GM19468 (cell line): ENCODE measurements at regions not wholly inside any gene's neighbourhood (a gene's known extent, or its start where the extent isn't known, plus 50 kb on each side); places are given as distances from the start of the nearest gene placed in this dataset.
"Not testable (repeated sequence)": the region's sequence is repeated elsewhere in the genome, so short reads cannot be mapped to it uniquely, and the experiment has no call there.

ENCODE experiments used
- ATAC-seq: cut with Tn5 transposase; IDR thresholded peaks from one replicate; pipeline ENCODE4 v1.9.1; 2021; ENCODE audit warnings: mild to moderate bottlenecking, moderate library complexity, moderate number of reproducible peaks; ENCODE audit not compliant: unreplicated experiment; ENCODE audit errors: extremely low read depth

GRCh38 chr6:50899306-50899870 is 80.7 kb downstream of the TFAP2B start:
- ATAC-seq: no peak

- no peak for ATAC-seq
These were observed 83.6 kb downstream of the TFAP2B start for GRCh38 chr6:50902260-50902659.

GRCh38 chr6:50905297-50905696 is 86.6 kb downstream of the TFAP2B start:
- no peak for ATAC-seq

- ATAC-seq: no peak
These were observed 88.9 kb downstream of the TFAP2B start for GRCh38 chr6:50907565-50907964.

GRCh38 chr6:50913105-50913770 is 94.6 kb downstream of the TFAP2B start:
- no peak for ATAC-seq

- not testable (repeated sequence) for ATAC-seq
These were observed 102.7 kb downstream of the TFAP2B start for GRCh38 chr6:50921378-50921777.

GRCh38 chr6:50921968-50922367 is 103.3 kb downstream of the TFAP2B start:
- ATAC-seq: no peak

GRCh38 chr6:50922579-50923525 is 104.2 kb downstream of the TFAP2B start:
- no peak for ATAC-seq

- no peak for ATAC-seq
These were observed 106.1 kb downstream of the TFAP2B start for GRCh38 chr6:50924758-50925157.

GRCh38 chr6:50925548-50925947 is 106.9 kb downstream of the TFAP2B start:
- ATAC-seq: no peak

- no peak for ATAC-seq
These were observed 107.3 kb downstream of the TFAP2B start for GRCh38 chr6:50925981-50926380.

GRCh38 chr6:50927800-50928199 is 109.1 kb downstream of the TFAP2B start:
- ATAC-seq: no peak

- no peak for ATAC-seq
These were observed 110.7 kb downstream of the TFAP2B start for GRCh38 chr6:50929323-50929722.

GRCh38 chr6:50935442-50935841 is 116.8 kb downstream of the TFAP2B start:
- ATAC-seq: no peak

- ATAC-seq: no peak
These were observed 117.6 kb downstream of the TFAP2B start for GRCh38 chr6:50936277-50936681.

- ATAC-seq: no peak
These were observed 121.3 kb downstream of the TFAP2B start for GRCh38 chr6:50939931-50940330.

- no peak for ATAC-seq
These were observed 127.1 kb downstream of the TFAP2B start for GRCh38 chr6:50945789-50946188.

GRCh38 chr6:50952092-50952907 is 133.6 kb downstream of the TFAP2B start:
- no peak for ATAC-seq

- no peak for ATAC-seq
These were observed 137.3 kb downstream of the TFAP2B start for GRCh38 chr6:50956014-50956413.

- ATAC-seq: no peak
These were observed 139.6 kb downstream of the TFAP2B start for GRCh38 chr6:50958148-50958697.
